NT2/D1 (cell line): ENCODE measurements at regions not wholly inside any gene's neighbourhood (a gene's known extent, or its start where the extent isn't known, plus 50 kb on each side); places are given as distances from the start of the nearest gene placed in this dataset.

ENCODE experiments used
- SUZ12 ChIP-seq: IDR thresholded peaks from 2 replicates; pipeline ENCODE4 v1.6.1; 2011; ENCODE audit not compliant: insufficient read length, insufficient read depth; ENCODE audit errors: extremely low read depth
- ZNF274 ChIP-seq: IDR thresholded peaks from 2 replicates; pipeline ENCODE4 v1.6.1; 2011; ENCODE audit warnings: mild to moderate bottlenecking, low read depth, low read length

GRCh38 chr17:45709728-45710288, 74.3 kb upstream of the CRHR1 start:
- TF ChIP-seq ZNF274 (no peak), SUZ12 (no peak)
